ENCODE measurements at regions not wholly inside any gene's neighbourhood (a gene's known extent, or its start where the extent isn't known, plus 50 kb on each side); places are given as distances from the start of the nearest gene placed in this dataset.

DNA sequence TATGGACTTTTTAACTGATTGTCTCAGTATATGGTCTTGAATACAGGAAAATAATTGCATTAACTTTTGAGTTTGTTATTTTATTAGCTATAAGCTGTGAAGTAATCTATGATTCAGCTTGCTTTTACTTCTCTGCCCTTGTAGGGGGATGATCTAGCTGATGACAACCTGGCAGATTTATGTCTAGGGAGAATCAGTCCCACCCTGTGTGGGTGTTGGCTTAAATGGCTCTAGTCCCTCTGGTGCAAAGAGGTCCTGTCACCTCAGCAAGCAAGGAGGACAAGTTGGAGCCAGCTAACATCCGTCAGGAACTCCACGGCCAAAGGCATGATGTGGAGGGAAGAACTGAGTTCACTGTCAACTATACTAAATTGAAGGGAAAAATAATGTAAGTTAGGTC, 495.3 kb downstream of the BMP2 start:
- Histone ChIP-seq H3K9me3 (replicated peaks in 1 of 2; ENCODE audit: control insufficient read depth in 2 of 2, insufficient read depth in 1 of 2, low read depth in 1 of 2, low read length in 2 of 2) (peaks cover 0 to 2% of the 10 kb centered on the region in 2 donors), H2BK120ac (ENCODE audit: low read depth, low read length) (no peak overlapping the region), H3K4ac (ENCODE audit: low read length) (no peak overlapping the region), H3K27me3 (ENCODE audit: control insufficient read depth in 3 of 3, insufficient read depth in 3 of 3, low read depth in 1 of 3, low read length in 3 of 3) (no peaks in the 10 kb centered on the region), H3K9ac (ENCODE audit: low read depth, low read length, poor library complexity) (no peak overlapping the region), H2AFZ (ENCODE audit: low read length) (no peak overlapping the region), H3K27ac (replicated peaks; ENCODE audit: low read length) (no peak overlapping the region), H3K14ac (ENCODE audit: low read length) (no peak overlapping the region), H2AK5ac (ENCODE audit: low read depth, low read length) (no peak overlapping the region), H4K91ac (ENCODE audit: low read depth, low read length, poor library complexity) (no peak overlapping the region), H3K23ac (ENCODE audit: low read depth, low read length, poor library complexity) (no peak overlapping the region), H2BK5ac (ENCODE audit: low read length) (no peak overlapping the region), H3K4me1 (ENCODE audit: control insufficient read depth in 2 of 2, insufficient read depth in 1 of 2, low read depth in 1 of 2, low read length in 2 of 2) (no peaks in the 10 kb centered on the region), H2BK15ac (ENCODE audit: low read length) (no peak overlapping the region), H3K79me1 (ENCODE audit: low read depth, low read length) (no peaks in the 10 kb centered on the region), H3K36me3 (replicated peaks in 1 of 2; ENCODE audit: control insufficient read depth in 2 of 2, insufficient read depth in 2 of 2, low read length in 2 of 2) (no peaks in the 10 kb centered on the region), H3K4me2 (ENCODE audit: insufficient read depth, low read length, poor library complexity, severe bottlenecking) (no peak overlapping the region), H2BK12ac (ENCODE audit: low read length) (no peak overlapping the region), H4K8ac (ENCODE audit: low read depth, low read length) (no peak overlapping the region), H3K18ac (ENCODE audit: low read length) (no peak overlapping the region), H3K4me3 (ENCODE audit: low read length in 2 of 2) (no peak overlapping the region)
- DNase-seq (ENCODE audit: low spot score), result no peak
- WGBS, 2 donors (ENCODE audit: extremely low coverage in 2 of 2, insufficient read length in 2 of 2, insufficient replicate concordance in 1 of 2), result no CpG with 5 or more reads among the region's 2 CpGs

DNA sequence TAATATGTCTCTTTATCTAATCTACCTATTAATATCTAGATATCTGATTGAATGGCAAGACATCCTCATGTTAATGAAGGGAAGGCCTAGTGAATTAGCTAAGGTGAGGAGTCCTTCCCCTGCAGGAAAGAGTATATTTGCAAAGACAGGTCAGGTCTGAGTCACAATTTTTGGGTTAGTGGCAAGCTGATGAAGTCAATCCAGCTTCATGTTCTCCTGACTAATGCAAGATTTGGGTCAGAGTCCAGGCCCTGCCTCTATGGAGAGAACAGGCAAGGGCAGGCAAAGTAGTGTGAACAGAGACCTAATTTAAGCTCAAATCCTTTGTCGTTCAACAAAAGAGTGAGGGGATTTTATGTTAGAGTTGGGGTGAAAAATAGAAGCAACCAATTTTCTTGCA, 496.7 kb downstream of the BMP2 start:
- WGBS, 2 donors (ENCODE audit: extremely low coverage in 2 of 2, insufficient read length in 2 of 2, insufficient replicate concordance in 1 of 2), result no CpG with 5 or more reads among the region's 1 CpG

DNA sequence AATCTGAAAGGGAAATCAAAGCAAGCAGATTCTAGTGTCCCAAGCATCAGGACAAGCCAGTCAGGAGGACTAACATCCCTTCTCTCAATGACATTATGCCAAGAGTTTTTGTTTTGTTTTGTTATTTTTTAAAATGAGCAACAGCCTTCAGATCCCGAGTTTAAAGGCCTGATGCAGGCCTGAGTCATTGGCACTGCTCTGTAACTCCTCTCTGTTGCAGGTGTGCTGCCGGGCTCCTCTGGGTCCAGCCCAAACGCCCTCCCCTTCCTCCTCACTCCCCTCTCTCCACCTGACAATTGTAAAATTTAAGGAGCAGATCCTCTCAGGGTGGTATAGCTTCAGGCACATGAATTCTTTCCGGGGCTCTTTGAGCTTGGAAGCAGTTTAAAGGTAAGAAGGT, 502.0 kb downstream of the BMP2 start:
- H3K27me3 ChIP-seq (ENCODE audit: control insufficient read depth in 3 of 3, insufficient read depth in 3 of 3, low read depth in 1 of 3, low read length in 3 of 3), result no peaks in the 10 kb centered on the region
- H3K4me3 ChIP-seq (ENCODE audit: low read length in 2 of 2), result no peak overlapping the region
- H3K9me3 ChIP-seq (replicated peaks in 1 of 2; ENCODE audit: control insufficient read depth in 2 of 2, insufficient read depth in 1 of 2, low read depth in 1 of 2, low read length in 2 of 2), result no peaks in the 10 kb centered on the region
- no peak overlapping the region for H3K18ac ChIP-seq (ENCODE audit: low read length)
- no peaks in the 10 kb centered on the region for H3K79me1 ChIP-seq (ENCODE audit: low read depth, low read length)
- H3K36me3 ChIP-seq (replicated peaks in 1 of 2; ENCODE audit: control insufficient read depth in 2 of 2, insufficient read depth in 2 of 2, low read length in 2 of 2), result no peaks in the 10 kb centered on the region
- H2BK5ac ChIP-seq (ENCODE audit: low read length), result no peak overlapping the region
- no peak overlapping the region for H3K4me2 ChIP-seq (ENCODE audit: insufficient read depth, low read length, poor library complexity, severe bottlenecking)
- no peak overlapping the region for H3K9ac ChIP-seq (ENCODE audit: low read depth, low read length, poor library complexity)
- H3K27ac ChIP-seq (replicated peaks; ENCODE audit: low read length), result no peak overlapping the region
- no peak for DNase-seq (ENCODE audit: low spot score)
- no peak overlapping the region for H2AFZ ChIP-seq (ENCODE audit: low read length)
- no peak overlapping the region for H4K91ac ChIP-seq (ENCODE audit: low read depth, low read length, poor library complexity)
- no peak overlapping the region for H3K4ac ChIP-seq (ENCODE audit: low read length)
- no peak overlapping the region for H3K23ac ChIP-seq (ENCODE audit: low read depth, low read length, poor library complexity)
- H2BK15ac ChIP-seq (ENCODE audit: low read length), result no peak overlapping the region
- no peak overlapping the region for H2AK5ac ChIP-seq (ENCODE audit: low read depth, low read length)
- H4K8ac ChIP-seq (ENCODE audit: low read depth, low read length), result no peak overlapping the region
- no peak overlapping the region for H3K14ac ChIP-seq (ENCODE audit: low read length)
- no CpG with 5 or more reads among the region's 4 CpGs for WGBS, 2 donors (ENCODE audit: extremely low coverage in 2 of 2, insufficient read length in 2 of 2, insufficient replicate concordance in 1 of 2)
- no peak overlapping the region for H2BK120ac ChIP-seq (ENCODE audit: low read depth, low read length)
- no peaks in the 10 kb centered on the region for H3K4me1 ChIP-seq (ENCODE audit: control insufficient read depth in 2 of 2, insufficient read depth in 1 of 2, low read depth in 1 of 2, low read length in 2 of 2)
- H2BK12ac ChIP-seq (ENCODE audit: low read length), result no peak overlapping the region

More for the DNA sequence above, 496.7 kb downstream of the BMP2 start:
- no peak overlapping the region for H3K4ac ChIP-seq (ENCODE audit: low read length)
- no peak overlapping the region for H3K23ac ChIP-seq (ENCODE audit: low read depth, low read length, poor library complexity)
- H2BK12ac ChIP-seq (ENCODE audit: low read length), result no peak overlapping the region
- H3K9me3 ChIP-seq (replicated peaks in 1 of 2; ENCODE audit: control insufficient read depth in 2 of 2, insufficient read depth in 1 of 2, low read depth in 1 of 2, low read length in 2 of 2), result peaks cover 0 to 2% of the 10 kb centered on the region in 2 donors
- no peaks in the 10 kb centered on the region for H3K36me3 ChIP-seq (replicated peaks in 1 of 2; ENCODE audit: control insufficient read depth in 2 of 2, insufficient read depth in 2 of 2, low read length in 2 of 2)
- H2AFZ ChIP-seq (ENCODE audit: low read length), result no peak overlapping the region
- H3K4me2 ChIP-seq (ENCODE audit: insufficient read depth, low read length, poor library complexity, severe bottlenecking), result no peak overlapping the region
- H2BK120ac ChIP-seq (ENCODE audit: low read depth, low read length), result no peak overlapping the region
- no peak overlapping the region for H3K18ac ChIP-seq (ENCODE audit: low read length)
- H4K8ac ChIP-seq (ENCODE audit: low read depth, low read length), result no peak overlapping the region
- H3K79me1 ChIP-seq (ENCODE audit: low read depth, low read length), result no peaks in the 10 kb centered on the region
- no peak overlapping the region for H2BK15ac ChIP-seq (ENCODE audit: low read length)
- H3K27me3 ChIP-seq (ENCODE audit: control insufficient read depth in 3 of 3, insufficient read depth in 3 of 3, low read depth in 1 of 3, low read length in 3 of 3), result no peaks in the 10 kb centered on the region
- no peak for DNase-seq (ENCODE audit: low spot score)
- no peak overlapping the region for H3K27ac ChIP-seq (replicated peaks; ENCODE audit: low read length)
- no peak overlapping the region for H3K4me3 ChIP-seq (ENCODE audit: low read length in 2 of 2)
- H3K14ac ChIP-seq (ENCODE audit: low read length), result no peak overlapping the region
- no peak overlapping the region for H2AK5ac ChIP-seq (ENCODE audit: low read depth, low read length)
- H3K9ac ChIP-seq (ENCODE audit: low read depth, low read length, poor library complexity), result no peak overlapping the region
- H4K91ac ChIP-seq (ENCODE audit: low read depth, low read length, poor library complexity), result no peak overlapping the region
- no peaks in the 10 kb centered on the region for H3K4me1 ChIP-seq (ENCODE audit: control insufficient read depth in 2 of 2, insufficient read depth in 1 of 2, low read depth in 1 of 2, low read length in 2 of 2)
- no peak overlapping the region for H2BK5ac ChIP-seq (ENCODE audit: low read length)

DNA sequence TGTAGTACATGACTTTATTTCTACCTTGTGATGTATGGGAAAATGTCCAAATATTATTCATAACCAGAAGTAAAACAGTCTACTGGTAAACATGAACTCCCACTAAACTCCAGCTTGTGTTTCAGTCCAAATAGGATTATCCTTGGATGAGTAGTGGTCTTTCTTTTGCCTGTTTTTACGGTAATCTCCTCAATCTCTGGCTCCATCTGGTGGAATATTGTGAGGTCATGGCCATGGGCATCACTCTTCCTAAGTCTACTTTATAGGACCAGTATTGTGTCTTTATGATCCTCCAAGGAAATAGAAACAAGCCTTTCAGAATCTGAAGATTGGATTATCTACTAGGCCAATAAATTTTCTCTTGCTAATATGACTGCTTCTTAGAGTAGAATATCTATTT, 505.0 kb downstream of the BMP2 start:
- Histone ChIP-seq H3K14ac (ENCODE audit: low read length) (no peak overlapping the region), H2BK15ac (ENCODE audit: low read length) (no peak overlapping the region), H3K9me3 (replicated peaks in 1 of 2; ENCODE audit: control insufficient read depth in 2 of 2, insufficient read depth in 1 of 2, low read depth in 1 of 2, low read length in 2 of 2) (no peaks in the 10 kb centered on the region), H3K4ac (ENCODE audit: low read length) (no peak overlapping the region), H4K8ac (ENCODE audit: low read depth, low read length) (no peak overlapping the region), H3K79me1 (ENCODE audit: low read depth, low read length) (no peaks in the 10 kb centered on the region), H3K4me1 (ENCODE audit: control insufficient read depth in 2 of 2, insufficient read depth in 1 of 2, low read depth in 1 of 2, low read length in 2 of 2) (no peaks in the 10 kb centered on the region), H4K91ac (ENCODE audit: low read depth, low read length, poor library complexity) (no peak overlapping the region), H3K36me3 (replicated peaks in 1 of 2; ENCODE audit: control insufficient read depth in 2 of 2, insufficient read depth in 2 of 2, low read length in 2 of 2) (no peaks in the 10 kb centered on the region), H3K4me2 (ENCODE audit: insufficient read depth, low read length, poor library complexity, severe bottlenecking) (no peak overlapping the region), H3K27ac (replicated peaks; ENCODE audit: low read length) (no peak overlapping the region), H2AK5ac (ENCODE audit: low read depth, low read length) (no peak overlapping the region), H3K27me3 (ENCODE audit: control insufficient read depth in 3 of 3, insufficient read depth in 3 of 3, low read depth in 1 of 3, low read length in 3 of 3) (no peaks in the 10 kb centered on the region), H3K9ac (ENCODE audit: low read depth, low read length, poor library complexity) (no peak overlapping the region), H2BK12ac (ENCODE audit: low read length) (no peak overlapping the region), H3K4me3 (ENCODE audit: low read length in 2 of 2) (no peak overlapping the region), H2AFZ (ENCODE audit: low read length) (no peak overlapping the region), H2BK5ac (ENCODE audit: low read length) (no peak overlapping the region), H3K18ac (ENCODE audit: low read length) (no peak overlapping the region), H3K23ac (ENCODE audit: low read depth, low read length, poor library complexity) (no peak overlapping the region), H2BK120ac (ENCODE audit: low read depth, low read length) (no peak overlapping the region)
- no CpG with 5 or more reads among the region's 1 CpG for WGBS, 2 donors (ENCODE audit: extremely low coverage in 2 of 2, insufficient read length in 2 of 2, insufficient replicate concordance in 1 of 2)
- DNase-seq (ENCODE audit: low spot score), result no peak

All from neuronal stem cell (in vitro differentiated cells).